ENCODE measurements at regions not wholly inside any gene's neighbourhood (a gene's known extent, or its start where the extent isn't known, plus 50 kb on each side); places are given as distances from the start of the nearest gene placed in this dataset.
"Not testable (repeated sequence)": the region's sequence is repeated elsewhere in the genome, so short reads cannot be mapped to it uniquely, and the experiment has no call there.

DNA sequence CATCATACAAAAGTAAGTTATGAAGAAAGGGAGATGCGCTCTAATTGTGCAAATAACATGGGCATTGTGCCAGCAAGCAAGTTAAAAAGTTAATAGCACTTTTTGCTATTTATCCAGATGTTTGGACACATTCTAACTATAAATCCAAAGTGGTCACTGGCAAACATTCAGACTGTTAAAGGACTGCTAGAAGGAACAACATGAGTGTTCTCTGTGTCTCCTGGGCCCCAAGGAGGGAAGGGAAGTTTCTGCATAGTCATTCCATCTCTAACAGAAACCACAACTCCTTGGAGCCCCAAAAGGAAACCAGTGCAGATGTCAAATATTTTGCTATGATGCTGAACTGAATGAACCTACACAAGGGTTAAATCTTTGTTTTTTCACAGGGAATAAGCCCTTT lies 213.3 kb upstream of the HNRNPA3 start:
- DNase-seq: no peak

DNA sequence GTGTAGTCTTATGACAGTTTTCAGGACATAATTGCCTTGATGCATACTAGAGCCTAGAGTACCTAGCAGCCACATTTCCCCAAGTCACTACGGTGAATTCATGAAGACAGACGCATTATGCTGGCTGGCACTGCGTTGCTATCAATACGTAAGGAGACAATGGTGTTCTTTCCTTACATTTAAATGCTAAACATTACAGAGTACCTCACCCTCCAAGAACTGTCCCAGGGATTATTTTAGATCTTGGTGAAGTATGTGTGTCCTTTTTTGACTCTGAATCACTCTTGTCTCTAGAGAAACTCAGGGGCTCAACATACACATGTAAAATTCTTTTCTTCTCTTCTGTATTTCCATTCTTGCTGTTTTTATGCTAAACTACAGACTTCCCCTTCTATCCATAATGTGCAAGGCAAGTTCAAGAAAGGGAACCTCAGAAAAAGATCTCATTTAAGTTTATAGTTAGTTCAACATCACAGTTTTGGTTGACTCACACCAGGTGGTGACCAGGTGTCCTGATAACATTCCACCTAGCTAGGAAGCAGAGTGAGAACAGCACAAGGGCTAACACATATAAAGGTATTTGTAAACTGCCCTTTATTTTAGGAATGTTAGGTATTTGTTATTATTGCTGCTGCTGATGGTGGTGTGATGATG lies 212.4 kb upstream of the HNRNPA3 start:
- no peak for DNase-seq

- DNase-seq: no peak
Observed at GRCh38 chr2:177000715-177001072, 211.9 kb upstream of the HNRNPA3 start.

DNA sequence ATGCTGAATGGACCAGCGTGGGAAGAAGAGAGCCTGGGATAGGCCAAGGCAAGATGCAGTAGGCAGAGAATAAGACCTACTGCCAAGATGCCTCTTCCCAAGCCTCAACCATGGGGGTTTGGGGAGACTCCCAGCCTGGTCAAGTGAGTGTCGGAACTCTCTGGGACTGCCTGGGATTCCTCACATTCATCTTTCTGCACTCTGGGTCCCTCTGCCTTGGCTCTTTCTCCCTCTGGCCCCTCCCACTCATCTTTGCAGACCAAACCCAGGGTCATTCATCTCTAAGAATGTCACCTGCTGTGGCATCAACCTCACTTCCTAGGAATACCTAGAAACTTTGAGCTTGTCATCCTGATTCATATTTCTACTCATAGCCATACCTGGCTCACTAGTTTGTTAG lies 211.3 kb upstream of the HNRNPA3 start:
- DNase-seq: no peak

DNA sequence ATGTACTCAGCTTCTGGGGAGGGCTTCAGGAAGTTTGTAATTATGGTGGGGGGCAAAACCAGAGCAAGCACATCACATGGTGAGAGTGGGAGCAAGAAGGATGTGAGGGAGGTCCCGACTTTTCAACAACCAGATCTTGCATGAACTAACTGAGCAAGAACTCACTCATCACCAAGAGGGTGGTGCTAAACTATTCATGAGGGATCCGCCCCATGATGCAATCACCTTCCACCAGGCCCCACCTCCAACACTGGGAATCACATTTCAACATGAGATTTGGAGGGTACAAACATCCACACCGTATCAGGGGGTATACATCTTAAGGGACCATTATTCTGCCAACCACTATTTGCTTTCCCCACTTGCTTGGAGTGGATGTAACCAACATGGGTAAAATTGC lies 209.6 kb upstream of the HNRNPA3 start:
- no peak for DNase-seq

GRCh38 chr2:177007726-177008125 lies 204.9 kb upstream of the HNRNPA3 start:
- DNase-seq: not testable (repeated sequence)

DNA sequence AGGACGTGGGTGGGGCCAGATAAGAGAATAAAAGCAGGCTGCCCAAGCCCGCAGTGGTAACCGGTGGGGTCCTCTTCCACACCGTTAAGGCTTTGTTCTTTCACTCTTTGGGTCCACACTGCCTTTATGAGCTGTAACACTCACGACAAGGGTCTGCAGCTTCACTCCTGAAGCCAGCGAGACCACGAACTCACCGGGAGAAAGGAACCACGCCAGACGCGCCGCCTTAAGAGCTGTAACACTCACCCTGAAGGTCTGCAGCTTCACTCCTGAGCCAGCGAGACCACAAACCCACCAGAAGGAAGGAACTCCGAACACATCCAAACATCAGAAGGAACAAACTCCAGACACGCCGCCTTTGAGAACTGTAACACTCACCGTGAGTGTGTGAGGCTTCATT lies 203.9 kb upstream of the HNRNPA3 start:
- not testable (repeated sequence) for DNase-seq

DNA sequence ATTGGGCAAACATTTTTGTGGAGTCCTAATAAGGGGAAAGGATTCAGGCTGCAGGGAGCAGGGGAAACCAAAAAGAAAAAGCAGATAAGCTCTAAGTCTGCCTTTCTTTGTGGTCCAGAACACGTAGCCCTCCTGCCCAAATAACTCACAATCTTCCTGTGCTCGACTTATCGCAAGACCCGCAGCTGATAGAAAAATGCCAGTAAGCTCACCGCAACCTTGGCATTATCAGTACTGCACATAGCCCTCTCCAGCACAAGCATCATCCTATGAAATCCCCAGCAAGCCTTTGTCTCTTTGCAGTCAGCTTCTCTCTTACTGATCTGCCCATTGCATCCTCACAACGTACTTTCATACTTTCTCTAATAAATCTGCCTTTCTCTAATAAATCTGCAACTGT lies 202.4 kb upstream of the HNRNPA3 start:
- no peak for DNase-seq

DNA sequence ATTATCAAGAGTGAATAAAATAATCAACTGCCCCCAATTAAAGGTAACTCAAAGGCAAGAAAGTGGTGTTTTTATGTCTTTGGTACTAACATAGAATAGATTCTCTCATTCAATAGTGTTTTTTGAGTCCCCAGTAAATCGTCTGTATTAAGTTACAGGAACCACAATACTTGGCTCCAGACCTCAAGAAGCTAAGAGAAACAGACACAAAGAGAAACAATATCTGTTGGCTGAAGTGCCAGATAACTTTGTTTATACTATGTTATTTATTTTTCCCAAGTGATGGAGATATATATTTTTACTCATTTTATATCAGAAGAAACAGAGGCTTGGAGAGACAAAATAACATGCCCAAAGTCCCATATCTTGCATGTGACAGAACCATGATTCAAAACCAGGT lies 201.7 kb upstream of the HNRNPA3 start:
- no peak for DNase-seq

GRCh38 chr2:177014946-177015345 lies 197.6 kb upstream of the HNRNPA3 start:
- DNase-seq: no peak

DNA sequence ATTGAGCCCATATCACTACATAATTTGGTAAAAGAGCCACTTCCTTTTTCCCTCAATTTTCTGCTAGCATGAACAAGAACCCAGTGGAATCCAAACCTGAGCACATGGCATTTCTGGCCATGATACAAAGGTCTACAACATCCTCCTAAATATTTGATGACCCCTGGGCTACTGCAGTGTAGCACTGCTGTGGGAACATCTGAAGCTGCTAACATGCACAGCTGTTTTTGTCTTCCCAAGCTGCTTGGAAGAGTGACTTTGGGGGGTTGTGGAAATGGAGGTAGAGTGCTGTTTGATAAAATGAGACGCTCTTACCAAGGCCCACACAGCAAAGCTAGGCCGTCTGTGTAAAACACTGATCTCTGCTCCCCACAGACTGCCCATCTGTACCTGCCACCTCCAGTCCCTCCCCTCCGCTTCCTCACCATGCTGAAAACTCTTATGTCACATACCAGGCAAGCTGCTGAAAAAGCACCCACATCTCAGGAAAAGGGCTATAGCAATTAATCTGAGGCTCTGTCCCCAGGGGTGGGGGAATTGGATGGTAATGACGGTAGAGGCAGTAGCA lies 197.2 kb upstream of the HNRNPA3 start:
- no peak for DNase-seq

DNA sequence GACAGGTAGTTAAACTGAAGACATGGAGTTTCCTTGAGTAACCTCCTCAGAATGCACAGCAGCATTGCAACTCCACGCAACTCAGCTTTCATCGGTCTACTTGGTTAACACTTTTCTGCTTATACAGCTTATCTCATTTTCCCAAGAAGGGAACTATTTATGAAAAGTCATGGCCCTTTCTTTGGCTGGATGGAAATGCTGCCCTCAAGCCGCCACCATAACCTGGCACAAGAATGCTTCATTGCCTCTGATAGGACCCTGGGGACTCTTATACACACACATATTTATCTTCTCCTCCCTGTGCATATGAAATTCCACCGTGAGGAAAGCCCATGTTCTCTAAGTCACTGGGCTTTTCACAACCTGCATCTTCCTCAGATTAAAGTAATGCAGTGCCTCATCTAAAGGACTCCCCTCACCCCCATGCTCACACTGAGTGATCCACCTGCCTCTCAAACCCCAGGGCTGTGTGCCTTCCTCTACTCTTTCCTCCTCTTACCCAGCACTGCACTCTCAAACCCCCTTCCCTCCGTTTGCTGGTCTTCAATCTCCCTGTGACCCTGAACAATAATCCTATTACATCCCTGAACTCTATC lies 192.0 kb upstream of the HNRNPA3 start:
- DNase-seq: no peak

DNA sequence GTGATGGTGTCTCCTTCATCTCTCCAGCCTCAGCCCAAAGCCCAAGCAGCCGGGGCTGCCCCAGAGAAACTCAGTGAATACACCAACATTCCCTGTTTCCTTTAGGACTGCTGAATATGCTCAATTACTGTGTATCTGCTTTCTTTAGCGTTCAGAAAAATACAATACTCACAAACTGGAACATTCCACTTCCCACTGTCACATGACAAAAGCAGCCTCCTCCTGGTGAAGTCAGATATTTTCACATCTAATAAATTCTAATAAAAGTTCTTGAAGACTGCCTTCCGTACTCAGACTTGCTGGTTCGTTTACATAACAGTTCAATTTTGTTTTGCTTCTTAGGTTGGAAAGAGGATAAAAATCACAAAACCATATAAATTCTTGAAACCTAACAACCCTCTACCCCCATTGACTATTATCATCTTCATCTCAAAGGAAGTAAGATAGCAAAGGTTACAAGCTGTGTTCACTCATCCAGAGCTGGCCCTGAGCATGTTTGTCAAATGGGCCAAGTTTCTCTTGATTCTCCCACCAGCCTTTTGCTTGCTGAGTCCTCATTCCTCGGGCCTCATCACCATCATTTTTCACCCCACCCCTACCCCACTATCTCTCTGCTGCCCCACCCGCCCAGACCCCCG lies 190.8 kb upstream of the HNRNPA3 start:
- DNase-seq: no peak

GRCh38 chr2:177024765-177025164 lies 187.8 kb upstream of the HNRNPA3 start:
- no peak for DNase-seq

GRCh38 chr2:177026253-177026652 lies 186.3 kb upstream of the HNRNPA3 start:
- no peak for DNase-seq

DNA sequence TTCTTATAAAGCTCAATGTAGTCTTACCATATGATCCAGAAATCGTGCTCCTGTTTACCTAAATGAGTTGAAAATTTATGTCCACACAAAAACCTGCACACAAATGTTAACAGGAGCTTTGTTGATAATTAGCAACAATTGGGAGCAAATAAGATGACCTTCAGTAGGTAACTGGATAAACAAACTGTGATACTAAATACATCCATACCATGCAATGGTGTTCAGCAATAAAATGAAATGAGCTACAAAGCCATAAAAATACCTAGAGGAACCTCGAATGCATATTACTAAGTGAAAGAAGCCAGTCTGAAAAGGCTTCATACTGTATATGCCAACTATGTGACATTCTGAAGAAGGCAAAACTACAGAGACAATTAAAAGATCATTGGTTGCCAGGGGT lies 185.6 kb upstream of the HNRNPA3 start:
- DNase-seq: no peak

DNA sequence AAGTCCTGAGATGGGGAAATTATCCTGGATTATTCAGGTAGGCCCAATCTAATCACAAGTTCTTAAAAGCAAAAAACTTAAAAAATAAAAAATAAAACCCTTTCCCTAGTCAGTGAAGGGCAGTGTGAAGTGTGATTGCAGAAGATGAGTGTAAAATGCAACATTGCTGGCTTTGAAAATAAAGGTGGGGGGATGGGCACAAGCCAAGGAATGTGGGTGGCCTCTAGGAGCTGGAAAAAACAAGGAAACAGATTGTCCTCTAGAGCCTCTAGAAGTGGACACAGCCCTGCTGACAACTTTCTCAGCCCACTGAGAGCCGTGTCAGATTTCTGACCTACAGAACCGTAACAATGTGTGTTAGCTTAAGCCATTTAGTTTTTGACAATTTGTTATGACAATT lies 184.3 kb upstream of the HNRNPA3 start:
- DNase-seq: no peak

DNA sequence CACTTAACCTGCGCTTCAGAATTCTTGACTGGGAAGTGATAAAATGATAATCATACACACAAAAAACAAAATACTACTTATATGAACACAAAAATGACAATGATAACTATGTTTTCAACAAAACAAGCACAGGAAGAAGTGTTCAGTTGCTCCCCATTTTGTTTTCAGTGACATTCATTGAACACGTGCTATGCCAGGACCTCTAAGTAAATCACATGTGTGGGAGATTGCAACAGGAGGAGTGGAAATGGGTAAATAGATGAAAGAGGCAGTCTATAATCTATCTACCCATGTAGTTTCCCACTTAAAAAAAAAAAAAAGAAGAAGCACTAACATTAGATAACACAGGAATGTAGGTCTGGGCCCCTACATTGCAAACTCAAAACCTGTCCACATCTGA lies 183.5 kb upstream of the HNRNPA3 start:
- DNase-seq: no peak

DNA sequence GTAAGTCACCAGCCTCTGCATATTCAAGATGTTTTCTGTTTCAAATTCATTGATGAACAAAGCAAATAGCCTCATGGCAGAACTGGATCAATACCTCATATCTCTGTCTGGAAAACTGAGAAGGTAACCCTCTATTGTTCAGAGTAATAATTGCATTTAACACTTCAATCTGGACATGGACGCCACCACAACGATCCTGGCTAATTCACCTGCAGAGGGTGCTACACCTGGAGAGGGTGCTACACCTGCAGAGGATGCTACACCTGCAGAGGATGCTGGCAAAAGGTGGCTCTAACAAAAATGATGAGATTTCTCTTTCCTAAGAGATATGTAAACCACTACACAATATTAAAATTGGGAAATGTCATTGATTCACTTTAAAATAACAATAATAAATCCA lies 183.1 kb upstream of the HNRNPA3 start:
- peak; percentile 19 for DNase-seq

DNA sequence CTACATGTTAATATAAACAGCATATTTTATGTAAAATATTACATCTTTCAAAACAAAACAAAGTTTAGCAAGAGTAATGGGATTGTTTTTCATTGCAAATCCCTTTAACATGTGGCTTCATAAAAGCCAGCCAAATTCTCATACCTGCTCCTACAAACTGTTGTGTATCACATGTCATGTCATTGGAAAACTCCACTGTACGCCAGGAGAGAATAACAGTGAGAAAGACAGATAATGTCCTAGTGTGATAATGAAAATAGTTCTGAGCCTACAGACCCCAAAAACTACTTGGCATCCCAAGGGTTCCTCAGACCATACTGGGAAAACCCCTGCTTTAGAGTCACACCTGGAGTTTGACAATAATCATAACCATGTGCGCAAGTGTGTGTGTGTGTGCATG lies 182.7 kb upstream of the HNRNPA3 start:
- no peak for DNase-seq

DNA sequence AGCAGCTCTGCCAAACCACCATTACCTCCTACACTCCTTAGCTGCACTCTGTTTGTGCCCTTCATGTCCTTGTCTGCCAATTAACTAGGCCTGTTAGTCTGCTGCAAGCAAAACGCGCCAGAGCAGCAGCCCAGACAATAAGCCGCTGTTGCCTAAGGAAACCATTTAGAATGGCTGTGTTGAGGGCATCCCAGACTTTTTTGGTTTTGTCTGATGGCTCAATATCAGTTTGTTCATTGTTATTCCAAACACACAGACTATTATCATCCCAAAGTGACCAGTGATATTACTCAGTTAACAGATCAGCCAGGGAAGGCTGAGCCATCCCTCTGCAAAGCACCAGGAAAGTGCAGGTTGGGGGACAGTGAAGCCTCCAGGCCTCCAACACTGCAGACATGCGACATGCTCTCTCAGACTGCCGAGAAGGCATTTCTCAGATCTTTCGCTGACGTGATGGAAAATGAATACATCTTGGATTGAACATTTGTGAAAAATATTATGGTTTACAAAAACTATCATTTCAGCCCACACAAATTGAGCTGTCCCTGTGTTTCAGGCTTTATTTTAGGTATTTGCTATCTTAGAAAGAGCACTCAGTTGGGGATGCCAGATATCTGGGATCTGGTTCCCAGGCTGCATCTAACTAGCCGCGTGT lies 182.0 kb upstream of the HNRNPA3 start:
- peak; percentile 48 for DNase-seq

GRCh38 chr2:177031438-177032180 lies 181.0 kb upstream of the HNRNPA3 start:
- no peak for DNase-seq

DNA sequence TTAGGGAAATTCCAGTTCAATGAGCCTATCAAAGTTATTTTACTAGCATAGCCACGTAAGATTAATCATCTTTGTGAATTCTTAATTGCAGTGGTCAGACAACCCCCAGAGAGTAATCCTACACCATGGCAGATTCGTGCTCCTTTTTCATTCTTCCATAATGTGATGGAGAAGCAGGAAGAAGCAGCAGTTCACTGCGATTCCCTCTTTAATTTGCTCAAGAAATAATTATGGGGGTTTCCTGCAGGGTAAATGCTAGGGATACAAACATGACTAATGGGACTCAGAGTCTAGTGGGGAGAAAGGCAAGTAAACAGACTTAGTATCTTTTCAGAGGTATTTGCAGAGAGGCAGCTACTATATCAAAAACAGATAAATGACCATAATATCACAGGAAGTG lies 175.8 kb upstream of the HNRNPA3 start:
- DNase-seq: no peak
